SH-SY5Y (cell line): ENCODE measurements at regions not wholly inside any gene's neighbourhood (a gene's known extent, or its start where the extent isn't known, plus 50 kb on each side); places are given as distances from the start of the nearest gene placed in this dataset.

Experiments
- GATA2 ChIP-seq: IDR thresholded peaks from 2 replicates; pipeline ENCODE4 v1.6.1; 2011; ENCODE audit warnings: mild to moderate bottlenecking, low read depth, low read length
- GATA3 ChIP-seq: IDR thresholded peaks from 2 replicates; pipeline ENCODE4 v1.6.1; 2011; ENCODE audit warnings: low read depth, mild to moderate bottlenecking, low read length, moderate library complexity

- TF ChIP-seq GATA3 = no peak
- no peak for TF ChIP-seq GATA2
Measured at GRCh38 chr20:39880890-39881289, 808.1 kb downstream of the MAFB start.
